Kidney (tissue), 13 donors: ENCODE measurements at regions not wholly inside any gene's neighbourhood (a gene's known extent, or its start where the extent isn't known, plus 50 kb on each side); places are given as distances from the start of the nearest gene placed in this dataset.

Source experiments
- DNase-seq, 5 donors: peaks; one replicate each; pipeline ENCODE4 v3.0.0-alpha.2; 2013 to 2020
- FAIRE-seq: peaks from 2 replicates; lab custom pipeline; 2012; peaks lifted over from hg19 to GRCh38; lab: Jason Lieb, UNC
- H3K27ac ChIP-seq, 2 donors: one replicate each; pipeline ENCODE4 v1.7.0; 2013; ENCODE audit warnings: low read depth in 2 of 2, low read length in 2 of 2, inconsistent platforms in 1 of 2
- H3K27me3 ChIP-seq: one replicate; pipeline ENCODE4 v1.7.1; 2013; ENCODE audit warnings: low read length, inconsistent platforms; ENCODE audit not compliant: control insufficient read depth, insufficient read depth
- H3K36me3 ChIP-seq, 3 donors: one replicate each; pipeline versions ENCODE4 v1.7.0 to v1.7.1; 2013; ENCODE audit warnings: low read length in 3 of 3, control low read depth in 1 of 3, inconsistent platforms in 1 of 3; ENCODE audit not compliant: insufficient read depth in 3 of 3, control insufficient read depth in 2 of 3
- H3K4me1 ChIP-seq, 3 donors: one replicate each; pipeline versions ENCODE4 v1.7.0 to v1.7.1; 2013; ENCODE audit warnings: low read length in 3 of 3, inconsistent platforms in 1 of 3, low read depth in 1 of 3; ENCODE audit not compliant: control insufficient read depth in 2 of 3, insufficient read depth in 2 of 3
- H3K4me3 ChIP-seq, 3 donors: one replicate each; pipeline versions ENCODE4 v1.7.0 to v1.8.1; 2013; ENCODE audit warnings: low read length in 3 of 3, control low read depth in 1 of 3, inconsistent platforms in 1 of 3
- H3K9ac ChIP-seq, 3 donors: one replicate each; pipeline versions ENCODE4 v1.7.0 to v1.7.1; 2013; ENCODE audit warnings: low read length in 3 of 3, control low read depth in 1 of 3, inconsistent platforms in 1 of 3
- H3K9me3 ChIP-seq, 3 donors: one replicate each; pipeline versions ENCODE4 v1.7.0 to v1.7.1; 2013; ENCODE audit warnings: low read length in 3 of 3, control low read depth in 1 of 3, inconsistent platforms in 1 of 3; ENCODE audit not compliant: control insufficient read depth in 2 of 3, insufficient read depth in 1 of 3
- CTCF ChIP-seq: IDR thresholded peaks from 3 replicates; pipeline ENCODE4 v1.5.1; 2012; ENCODE audit warnings: mild to moderate bottlenecking, moderate library complexity, borderline replicate concordance; ENCODE audit not compliant: insufficient read depth; ENCODE audit errors: extremely low read depth
- intact Hi-C: fragments of 100-400 bp; cut with DNase I; formaldehyde crosslinking; loops from one replicate; pipeline ENCODE4 v1.11.1; 2022
- donor health status: control.
- donor health status: control.
- donor health status: control.
- donor health status: control.
- donor health status: control.
- donor health status: DM: yes; HTN: yes; CAD: no.
- donor health status: Normal renal cell carcinoma (clear cell type).

GRCh38 chr6:134850721-134851305 lies 99.1 kb downstream of the ALDH8A1 start:
- no peak for TF ChIP-seq CTCF
- H3K9ac ChIP-seq: no peak overlapping the region
- no peaks in the 10 kb centered on the region for H3K27me3 ChIP-seq
- no peak overlapping the region for H3K4me3 ChIP-seq
- no peak for DNase-seq
- H3K4me1 ChIP-seq: peaks cover 0 to 8% (median 4%) of the 10 kb centered on the region in 3 donors
- intact Hi-C loops: no loop called here
- no peak overlapping the region for H3K27ac ChIP-seq
- H3K36me3 ChIP-seq: no peaks in the 10 kb centered on the region
- FAIRE-seq: no peak
- H3K9me3 ChIP-seq: no peaks in the 10 kb centered on the region

GRCh38 chr6:134849920-134850447 lies 99.9 kb downstream of the ALDH8A1 start:
- no peak overlapping the region for H3K27ac ChIP-seq
- DNase-seq: no peak
- intact Hi-C loops: no loop called here
- no peak for FAIRE-seq
- peaks cover 0 to 8% (median 4%) of the 10 kb centered on the region in 3 donors for H3K4me1 ChIP-seq
- TF ChIP-seq CTCF: no peak
- no peak overlapping the region for H3K9ac ChIP-seq
- no peaks in the 10 kb centered on the region for H3K9me3 ChIP-seq
- H3K4me3 ChIP-seq: no peak overlapping the region
- H3K36me3 ChIP-seq: no peaks in the 10 kb centered on the region
- H3K27me3 ChIP-seq: no peaks in the 10 kb centered on the region

GRCh38 chr6:134848076-134848475 lies 101.8 kb downstream of the ALDH8A1 start:
- Histone ChIP-seq H3K9ac (no peak overlapping the region), H3K4me3 (no peak overlapping the region), H3K27ac (no peak overlapping the region), H3K9me3 (no peaks in the 10 kb centered on the region), H3K36me3 (no peaks in the 10 kb centered on the region), H3K27me3 (no peaks in the 10 kb centered on the region), H3K4me1 (peaks cover 0 to 1% (median 0%) of the 10 kb centered on the region in 3 donors)
- no peak for TF ChIP-seq CTCF
- DNase-seq: no peak
- intact Hi-C loops: no loop called here
- no peak for FAIRE-seq
